ENCODE measurements at regions not wholly inside any gene's neighbourhood (a gene's known extent, or its start where the extent isn't known, plus 50 kb on each side); places are given as distances from the start of the nearest gene placed in this dataset.

DNA sequence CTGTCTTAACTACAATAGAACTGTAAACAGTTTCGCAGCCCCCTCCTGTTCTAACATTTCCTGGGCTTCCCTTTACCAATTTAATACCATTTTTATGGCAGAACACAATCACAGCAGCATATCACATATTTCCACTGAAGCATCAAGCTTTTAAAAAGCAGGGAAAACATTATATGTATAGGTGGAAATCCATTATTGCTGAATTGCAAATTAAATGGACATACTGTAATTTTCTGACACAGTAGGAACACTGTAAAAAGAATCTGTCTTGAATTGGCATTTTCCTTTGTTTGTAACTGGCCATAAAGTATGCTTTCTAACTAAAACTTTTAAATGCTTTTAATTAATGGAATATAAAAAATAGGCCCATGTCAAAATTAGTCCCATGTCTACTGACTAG lies 1385.8 kb downstream of the SI start:
- 75 to 90% methylated on average over 1 of the region's 1 CpG for WGBS, 2 donors
- H3K36me3 ChIP-seq (ENCODE audit: control insufficient read depth in 4 of 4, insufficient read depth in 4 of 4, low read length in 4 of 4): no peaks in the 10 kb centered on the region
- H3K9me3 ChIP-seq (ENCODE audit: control insufficient read depth in 4 of 4, insufficient read depth in 3 of 4, low read length in 3 of 4): peaks cover 0 to 5% (median 0%) of the 10 kb centered on the region in 4 donors
- H3K27me3 ChIP-seq (ENCODE audit: control insufficient read depth in 3 of 3, insufficient read depth in 3 of 3, low read length in 2 of 3): no peaks in the 10 kb centered on the region
- H3K9ac ChIP-seq (ENCODE audit: insufficient read depth in 1 of 2, low read length in 2 of 2): no peak overlapping the region
- no peak overlapping the region for H3K4me3 ChIP-seq
- TF ChIP-seq, protein P1, sequence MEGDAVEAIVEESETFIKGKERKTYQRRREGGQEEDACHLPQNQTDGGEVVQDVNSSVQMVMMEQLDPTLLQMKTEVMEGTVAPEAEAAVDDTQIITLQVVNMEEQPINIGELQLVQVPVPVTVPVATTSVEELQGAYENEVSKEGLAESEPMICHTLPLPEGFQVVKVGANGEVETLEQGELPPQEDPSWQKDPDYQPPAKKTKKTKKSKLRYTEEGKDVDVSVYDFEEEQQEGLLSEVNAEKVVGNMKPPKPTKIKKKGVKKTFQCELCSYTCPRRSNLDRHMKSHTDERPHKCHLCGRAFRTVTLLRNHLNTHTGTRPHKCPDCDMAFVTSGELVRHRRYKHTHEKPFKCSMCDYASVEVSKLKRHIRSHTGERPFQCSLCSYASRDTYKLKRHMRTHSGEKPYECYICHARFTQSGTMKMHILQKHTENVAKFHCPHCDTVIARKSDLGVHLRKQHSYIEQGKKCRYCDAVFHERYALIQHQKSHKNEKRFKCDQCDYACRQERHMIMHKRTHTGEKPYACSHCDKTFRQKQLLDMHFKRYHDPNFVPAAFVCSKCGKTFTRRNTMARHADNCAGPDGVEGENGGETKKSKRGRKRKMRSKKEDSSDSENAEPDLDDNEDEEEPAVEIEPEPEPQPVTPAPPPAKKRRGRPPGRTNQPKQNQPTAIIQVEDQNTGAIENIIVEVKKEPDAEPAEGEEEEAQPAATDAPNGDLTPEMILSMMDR (IDR thresholded peaks at IDR 0.05; ENCODE audit: control extremely low read depth, extremely low read depth): no peak
- ATAC-seq (ENCODE audit: insufficient read depth, low FRiP score) (no peak), DNase-seq (no peak)
- no peaks in the 10 kb centered on the region for H3K4me1 ChIP-seq (ENCODE audit: control insufficient read depth in 5 of 5, insufficient read depth in 5 of 5, low read length in 5 of 5)
- H3K27ac ChIP-seq (ENCODE audit: low read depth in 1 of 2, low read length in 1 of 2): no peak overlapping the region

DNA sequence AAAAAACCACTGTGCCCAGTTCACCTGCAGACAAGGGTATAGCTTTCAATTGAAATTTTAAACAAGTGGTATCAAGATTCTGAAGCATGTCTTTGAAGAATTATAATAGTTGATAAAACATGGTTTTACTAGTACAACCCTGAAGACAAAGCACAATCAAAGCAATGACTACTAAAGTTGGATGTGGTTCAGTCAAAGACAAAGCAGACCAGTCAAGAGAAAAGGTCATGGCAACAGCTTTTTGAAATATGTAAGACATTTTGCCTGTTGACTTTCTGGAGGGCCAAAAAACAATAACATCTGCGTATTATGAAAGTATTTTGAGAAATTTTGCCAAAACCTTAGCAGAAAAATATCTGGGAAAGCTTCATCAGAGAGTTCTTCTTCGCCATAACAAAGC lies 1393.6 kb downstream of the SI start:
- Histone ChIP-seq H3K4me3 (no peak overlapping the region), H3K27me3 (ENCODE audit: control insufficient read depth in 3 of 3, insufficient read depth in 3 of 3, low read length in 2 of 3) (no peaks in the 10 kb centered on the region), H3K4me1 (ENCODE audit: control insufficient read depth in 5 of 5, insufficient read depth in 5 of 5, low read length in 5 of 5) (no peaks in the 10 kb centered on the region), H3K36me3 (ENCODE audit: control insufficient read depth in 4 of 4, insufficient read depth in 4 of 4, low read length in 4 of 4) (no peaks in the 10 kb centered on the region), H3K9ac (ENCODE audit: insufficient read depth in 1 of 2, low read length in 2 of 2) (no peak overlapping the region), H3K9me3 (ENCODE audit: control insufficient read depth in 4 of 4, insufficient read depth in 3 of 4, low read length in 3 of 4) (peaks cover 0 to 5% (median 0%) of the 10 kb centered on the region in 4 donors), H3K27ac (ENCODE audit: low read depth in 1 of 2, low read length in 1 of 2) (no peak overlapping the region)
- ATAC-seq (ENCODE audit: insufficient read depth, low FRiP score): no peak
- TF ChIP-seq, protein P1 (IDR thresholded peaks at IDR 0.05; ENCODE audit: control extremely low read depth, extremely low read depth): no peak
- DNase-seq: no peak
- 63 to 65% methylated on average over 2 of the region's 2 CpGs for WGBS, 2 donors

DNA sequence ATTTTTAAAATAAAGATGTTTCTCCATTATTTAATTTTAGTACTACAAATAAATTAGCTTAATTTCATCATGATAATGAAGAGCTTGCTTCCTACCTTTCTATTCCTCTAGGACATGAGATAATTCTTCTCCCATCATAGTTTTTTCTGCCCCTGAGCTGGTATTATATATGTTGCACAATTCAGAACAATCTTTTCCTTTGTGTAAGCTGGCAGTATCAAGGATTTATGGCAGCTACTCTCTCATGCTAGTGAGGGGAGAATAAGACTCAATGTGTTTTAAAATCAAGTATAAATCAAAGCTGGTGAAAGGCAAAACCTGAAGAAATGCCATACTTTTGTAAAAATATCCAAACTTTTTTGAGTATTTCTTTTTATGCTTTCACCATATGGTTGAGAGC lies 1405.3 kb downstream of the SI start:
- Histone ChIP-seq H3K9me3 (ENCODE audit: control insufficient read depth in 4 of 4, insufficient read depth in 3 of 4, low read length in 3 of 4) (peaks cover 0 to 6% (median 3%) of the 10 kb centered on the region in 4 donors), H3K9ac (ENCODE audit: insufficient read depth in 1 of 2, low read length in 2 of 2) (no peak overlapping the region), H3K4me3 (no peak overlapping the region), H3K27me3 (ENCODE audit: control insufficient read depth in 3 of 3, insufficient read depth in 3 of 3, low read length in 2 of 3) (no peaks in the 10 kb centered on the region), H3K36me3 (ENCODE audit: control insufficient read depth in 4 of 4, insufficient read depth in 4 of 4, low read length in 4 of 4) (no peaks in the 10 kb centered on the region), H3K27ac (ENCODE audit: low read depth in 1 of 2, low read length in 1 of 2) (no peak overlapping the region), H3K4me1 (ENCODE audit: control insufficient read depth in 5 of 5, insufficient read depth in 5 of 5, low read length in 5 of 5) (no peaks in the 10 kb centered on the region)
- DNase-seq: no peak
- no peak for ATAC-seq (ENCODE audit: insufficient read depth, low FRiP score)
- TF ChIP-seq, protein P1 (IDR thresholded peaks at IDR 0.05; ENCODE audit: control extremely low read depth, extremely low read depth): no peak

DNA sequence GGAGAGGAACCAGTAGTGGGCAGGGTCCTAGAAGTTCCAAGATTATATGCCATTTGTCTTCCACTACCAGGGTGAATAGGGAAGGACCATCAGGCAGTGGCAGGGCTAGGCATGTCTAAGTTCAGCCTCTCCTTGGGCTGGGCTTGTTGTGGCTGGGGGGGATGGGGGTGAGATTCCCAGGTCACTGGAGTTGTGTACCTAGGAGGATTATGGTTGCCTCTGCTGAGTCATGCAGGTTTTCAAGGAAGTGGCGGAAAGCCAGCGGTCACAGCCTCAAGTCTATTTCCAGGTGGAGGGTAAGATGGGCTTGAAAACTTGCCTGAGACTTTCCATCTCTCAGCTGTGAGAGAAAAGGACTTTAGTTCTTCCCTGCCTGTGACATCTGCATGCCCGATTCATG lies 1407.1 kb downstream of the SI start:
- no peaks in the 10 kb centered on the region for H3K36me3 ChIP-seq (ENCODE audit: control insufficient read depth in 4 of 4, insufficient read depth in 4 of 4, low read length in 4 of 4)

More for the DNA sequence above, 1407.1 kb downstream of the SI start:
- H3K4me3 ChIP-seq: no peak overlapping the region
- DNase-seq: no peak
- no peak overlapping the region for H3K27ac ChIP-seq (ENCODE audit: low read depth in 1 of 2, low read length in 1 of 2)
- no peaks in the 10 kb centered on the region for H3K4me1 ChIP-seq (ENCODE audit: control insufficient read depth in 5 of 5, insufficient read depth in 5 of 5, low read length in 5 of 5)
- TF ChIP-seq, protein P1 (IDR thresholded peaks at IDR 0.05; ENCODE audit: control extremely low read depth, extremely low read depth): no peak
- H3K9me3 ChIP-seq (ENCODE audit: control insufficient read depth in 4 of 4, insufficient read depth in 3 of 4, low read length in 3 of 4): peaks cover 0 to 6% (median 3%) of the 10 kb centered on the region in 4 donors
- no peaks in the 10 kb centered on the region for H3K27me3 ChIP-seq (ENCODE audit: control insufficient read depth in 3 of 3, insufficient read depth in 3 of 3, low read length in 2 of 3)
- H3K9ac ChIP-seq (ENCODE audit: insufficient read depth in 1 of 2, low read length in 2 of 2): no peak overlapping the region
- WGBS, 2 donors: 98 to 100% methylated on average over 3 of the region's 3 CpGs
- ATAC-seq (ENCODE audit: insufficient read depth, low FRiP score): no peak

Data from lung (tissue), 11 donors.